HCT116 (cell line): ENCODE measurements at regions not wholly inside any gene's neighbourhood (a gene's known extent, or its start where the extent isn't known, plus 50 kb on each side); places are given as distances from the start of the nearest gene placed in this dataset.

Source experiments
- ATAC-seq: fragments of 200-7000 bp; cut with Tn5 transposase; 2 replicates; pipeline ENCODE4 v1.9.1; 2020; ENCODE audit warnings: mild to moderate bottlenecking, moderate library complexity
- BruUV-seq: library from RNA; stranded (reverse); fragments of 400-500 nt; replicated peaks from 2 replicates; lab custom pipeline; 2021; lab: Mats Ljungman, UMichigan
- CTCF ChIA-PET: fragments of 300-600 bp; sonication (Branson Sonifier 250); formaldehyde crosslinking; loops from one replicate; lab custom pipeline; 2021; ENCODE audit warnings: antibody characterized with exemption; lab: Charles Lee
- POLR2A ChIA-PET: fragments of 300-600, 350-600 bp; sonication (Branson Sonifier 250); formaldehyde crosslinking; loops from one replicate; lab custom pipeline; 2021; ENCODE audit warnings: antibody characterized with exemption; lab: Charles Lee
- RAD21 ChIA-PET, 2 experiments: fragments of 300-600 bp; sonication (Branson Sonifier 250); formaldehyde crosslinking; loops; one replicate each; lab custom pipeline; 2023; ENCODE audit warnings: low total read pairs in 2 of 2; ENCODE audit not compliant: uncharacterized antibody in 2 of 2, unreplicated experiment in 2 of 2, low non-redundant PET in 1 of 2; lab: Charles Lee
- DNase-seq: peaks from one replicate; pipeline ENCODE4 v3.0.0-alpha.2; 2010; ENCODE audit warnings: low read depth, low spot score
- H2AFZ ChIP-seq: fragments of 200-600 bp; shearing (Covaris generic), sonication (generic); 2 replicates; pipeline ENCODE4 v1.6.1; 2017; ENCODE audit warnings: low read depth, mixed run types, mixed read lengths, antibody characterized with exemption, low read length; ENCODE audit not compliant: poor library complexity, severe bottlenecking
- H3K27ac ChIP-seq: 2 replicates; pipeline ENCODE4 v1.5.1; 2012; ENCODE audit warnings: low read depth, low read length
- H3K27me3 ChIP-seq: fragments of 200-600 bp; sonication (generic); 2 replicates; pipeline ENCODE4 v1.6.1; 2016; ENCODE audit warnings: mixed run types, low read length, mixed read lengths; ENCODE audit not compliant: insufficient read depth
- H3K36me3 ChIP-seq, 2 experiments: fragments of 200-500 bp in 1 of 2; fragments of 200-600 bp in 1 of 2; sonication (Bioruptor generic) in 1 of 2; sonication (generic) in 1 of 2; 2 replicates each; pipeline versions ENCODE4 v1.5.1 to v1.6.1; 2014 to 2016; ENCODE audit warnings: low read length in 2 of 2, inconsistent platforms in 1 of 2, mixed read lengths in 1 of 2, mixed run types in 1 of 2; ENCODE audit not compliant: insufficient read depth in 2 of 2, control insufficient read depth in 1 of 2
- H3K4me1 ChIP-seq, 2 experiments: fragments of 200-600 bp in 1 of 2; sonication (generic) in 1 of 2; 2 replicates each; pipeline versions ENCODE4 v1.5.1 to v1.6.1; 2012 to 2017; ENCODE audit warnings: low read length in 2 of 2, inconsistent platforms in 1 of 2, mild to moderate bottlenecking in 1 of 2, mixed read lengths in 1 of 2, mixed run types in 1 of 2, moderate library complexity in 1 of 2; ENCODE audit not compliant: insufficient read depth in 2 of 2, control insufficient read depth in 1 of 2
- H3K4me2 ChIP-seq: fragments of 200-600 bp; sonication (generic); 2 replicates; pipeline ENCODE4 v1.6.1; 2017; ENCODE audit warnings: mixed run types, low read length, mixed read lengths
- H3K4me3 ChIP-seq, 2 experiments: fragments of 200-600 bp in 1 of 2; sonication (generic) in 1 of 2; replicated peaks in 1 of 2; 2 replicates each; pipeline ENCODE4 v1.5.1; 2011 to 2016; ENCODE audit warnings: low read length in 2 of 2, control low read depth in 1 of 2, low read depth in 1 of 2, mild to moderate bottlenecking in 1 of 2, mixed read lengths in 1 of 2, mixed run types in 1 of 2
- H3K79me2 ChIP-seq: fragments of 200-600 bp; sonication (generic); 2 replicates; pipeline ENCODE4 v1.6.1; 2017; ENCODE audit warnings: mild to moderate bottlenecking, mixed run types, low read length, moderate library complexity, mixed read lengths; ENCODE audit not compliant: insufficient read depth
- H3K9ac ChIP-seq: fragments of 200-600 bp; sonication (generic); 2 replicates; pipeline ENCODE4 v1.6.1; 2016; ENCODE audit warnings: low read length, mixed read lengths
- H3K9me2 ChIP-seq: fragments of 200-600 bp; sonication (generic), shearing (Covaris generic); 2 replicates; pipeline ENCODE4 v1.6.1; 2017; ENCODE audit warnings: mixed run types, mild to moderate bottlenecking, moderate library complexity; ENCODE audit not compliant: insufficient read depth
- H3K9me3 ChIP-seq, 2 experiments: fragments of 200-500 bp in 1 of 2; fragments of 200-600 bp in 1 of 2; sonication (Bioruptor generic) in 1 of 2; sonication (generic) in 1 of 2; 2 replicates each; pipeline ENCODE4 v1.6.1; 2014 to 2017; ENCODE audit warnings: low read length in 2 of 2, mixed read lengths in 2 of 2, inconsistent platforms in 1 of 2, low read depth in 1 of 2, mild to moderate bottlenecking in 1 of 2, mixed run types in 1 of 2, moderate library complexity in 1 of 2; ENCODE audit not compliant: control insufficient read depth in 1 of 2, insufficient read depth in 1 of 2
- H4K20me1 ChIP-seq: fragments of 200-600 bp; sonication (generic), shearing (Covaris generic); 2 replicates; pipeline ENCODE4 v1.6.1; 2017; ENCODE audit warnings: mixed run types, mild to moderate bottlenecking, moderate library complexity; ENCODE audit not compliant: insufficient read depth
- CBX3 ChIP-seq: IDR thresholded peaks from 2 replicates; pipeline ENCODE4 v1.6.1; 2012; ENCODE audit warnings: low read depth
- CEBPB ChIP-seq: IDR thresholded peaks from 2 replicates; pipeline ENCODE4 v1.6.1; 2012; ENCODE audit warnings: low read depth
- ELF1 ChIP-seq: IDR thresholded peaks from 2 replicates; pipeline ENCODE4 v1.6.1; 2012; ENCODE audit warnings: low read depth, borderline replicate concordance
- EZH2 ChIP-seq: fragments of 200-600 bp; sonication (generic); IDR thresholded peaks from 2 replicates; pipeline ENCODE4 v1.6.1; 2017; ENCODE audit warnings: antibody characterized with exemption, mixed run types
- EZH2phosphoT487 ChIP-seq: fragments of 200-600 bp; IDR thresholded peaks from 2 replicates; pipeline ENCODE4 v1.6.1; 2018; ENCODE audit warnings: antibody characterized with exemption, borderline replicate concordance
- FOSL1 ChIP-seq: IDR thresholded peaks from 2 replicates; pipeline ENCODE4 v1.6.1; 2012; ENCODE audit warnings: low read depth
- POLR2A ChIP-seq: IDR thresholded peaks from 2 replicates; pipeline ENCODE4 v1.7.0; 2011; ENCODE audit warnings: borderline replicate concordance; ENCODE audit not compliant: insufficient read depth, insufficient read length; ENCODE audit errors: extremely low read depth
- POLR2AphosphoS5 ChIP-seq: IDR thresholded peaks from 2 replicates; pipeline ENCODE4 v1.6.1; 2011; ENCODE audit warnings: mild to moderate bottlenecking, low read depth, low read length, moderate library complexity
- RAD21 ChIP-seq: IDR thresholded peaks from 2 replicates; pipeline ENCODE4 v1.6.1; 2012; ENCODE audit warnings: low read depth, mild to moderate bottlenecking
- SP1 ChIP-seq: IDR thresholded peaks from 2 replicates; pipeline ENCODE4 v1.6.1; 2012; ENCODE audit warnings: low read depth
- TCF7L2 ChIP-seq: IDR thresholded peaks from 2 replicates; pipeline ENCODE4 v1.7.0; 2011; ENCODE audit warnings: borderline replicate concordance, inconsistent platforms; ENCODE audit not compliant: insufficient read depth, insufficient read length; ENCODE audit errors: extremely low read depth
- YY1 ChIP-seq: IDR thresholded peaks from 2 replicates; pipeline ENCODE4 v1.6.1; 2011; ENCODE audit warnings: low read length, low read depth, moderate library complexity, mild to moderate bottlenecking; ENCODE audit not compliant: insufficient replicate concordance; ENCODE audit errors: extremely low read depth
- ZNF274 ChIP-seq: fragments of 200-500 bp; sonication (Bioruptor generic); IDR thresholded peaks from 2 replicates; pipeline ENCODE4 v1.6.1; 2014; ENCODE audit warnings: mild to moderate bottlenecking, low read depth, low read length, inconsistent platforms
- intact Hi-C: fragments of 100-400 bp; cut with micrococcal nuclease; formaldehyde crosslinking; loops from 2 replicates; pipeline ENCODE4 v1.10.0; 2022
- TF ChIP-seq, protein P1 (sequence below), 3 experiments: fragments of 200-600 bp in 1 of 3; sonication (generic) in 1 of 3; IDR thresholded peaks in 2 of 3; conservative IDR thresholded peaks in 1 of 3; 2 replicates each; pipeline ENCODE4 v1.5.1; 2012 to 2017; ENCODE audit warnings: low read depth in 2 of 3, low read length in 2 of 3, antibody characterized with exemption in 1 of 3, borderline replicate concordance in 1 of 3, control low read depth in 1 of 3, mild to moderate bottlenecking in 1 of 3, mixed read lengths in 1 of 3, mixed run types in 1 of 3, moderate library complexity in 1 of 3; ENCODE audit not compliant: insufficient read depth in 1 of 3
- TF ChIP-seq, protein P2 (sequence below): IDR thresholded peaks from 2 replicates; pipeline ENCODE4 v1.6.1; 2012

DNA sequence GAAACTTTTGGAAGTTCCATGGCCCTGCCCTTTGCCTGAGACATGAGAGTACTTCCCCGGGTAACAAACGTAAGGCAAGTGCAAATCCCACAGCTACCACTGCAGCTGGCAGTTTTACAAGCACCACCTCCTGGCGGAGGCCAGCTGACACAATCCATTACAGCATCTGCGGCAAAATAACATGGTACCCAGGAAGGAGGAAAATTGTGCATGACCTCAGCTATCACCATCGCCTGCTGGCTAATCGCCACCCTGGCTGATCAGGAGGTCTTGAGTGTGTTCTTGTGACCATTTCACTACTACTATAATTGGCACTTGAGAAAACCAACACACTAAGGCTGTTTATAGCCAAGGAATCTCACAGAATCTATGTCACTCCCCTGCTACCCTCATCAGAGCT, 71.7 kb upstream of the SERPINE2 start (continued):
- TF ChIP-seq, protein P1, sequence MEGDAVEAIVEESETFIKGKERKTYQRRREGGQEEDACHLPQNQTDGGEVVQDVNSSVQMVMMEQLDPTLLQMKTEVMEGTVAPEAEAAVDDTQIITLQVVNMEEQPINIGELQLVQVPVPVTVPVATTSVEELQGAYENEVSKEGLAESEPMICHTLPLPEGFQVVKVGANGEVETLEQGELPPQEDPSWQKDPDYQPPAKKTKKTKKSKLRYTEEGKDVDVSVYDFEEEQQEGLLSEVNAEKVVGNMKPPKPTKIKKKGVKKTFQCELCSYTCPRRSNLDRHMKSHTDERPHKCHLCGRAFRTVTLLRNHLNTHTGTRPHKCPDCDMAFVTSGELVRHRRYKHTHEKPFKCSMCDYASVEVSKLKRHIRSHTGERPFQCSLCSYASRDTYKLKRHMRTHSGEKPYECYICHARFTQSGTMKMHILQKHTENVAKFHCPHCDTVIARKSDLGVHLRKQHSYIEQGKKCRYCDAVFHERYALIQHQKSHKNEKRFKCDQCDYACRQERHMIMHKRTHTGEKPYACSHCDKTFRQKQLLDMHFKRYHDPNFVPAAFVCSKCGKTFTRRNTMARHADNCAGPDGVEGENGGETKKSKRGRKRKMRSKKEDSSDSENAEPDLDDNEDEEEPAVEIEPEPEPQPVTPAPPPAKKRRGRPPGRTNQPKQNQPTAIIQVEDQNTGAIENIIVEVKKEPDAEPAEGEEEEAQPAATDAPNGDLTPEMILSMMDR (IDR thresholded peaks at IDR 0.05 in 2 of 3, conservative IDR thresholded peaks at IDR 0.05 in 1 of 3; ENCODE audit: borderline replicate concordance in 1 of 3, insufficient read depth in 1 of 3, low read depth in 2 of 3, low read length in 2 of 3) = no peak
- no peak for TF ChIP-seq YY1
- no peak for TF ChIP-seq RAD21
- TF ChIP-seq TCF7L2 = no peak
- TF ChIP-seq FOSL1 = no peak
- TF ChIP-seq, all 23 proteins: peak for 0

DNA sequence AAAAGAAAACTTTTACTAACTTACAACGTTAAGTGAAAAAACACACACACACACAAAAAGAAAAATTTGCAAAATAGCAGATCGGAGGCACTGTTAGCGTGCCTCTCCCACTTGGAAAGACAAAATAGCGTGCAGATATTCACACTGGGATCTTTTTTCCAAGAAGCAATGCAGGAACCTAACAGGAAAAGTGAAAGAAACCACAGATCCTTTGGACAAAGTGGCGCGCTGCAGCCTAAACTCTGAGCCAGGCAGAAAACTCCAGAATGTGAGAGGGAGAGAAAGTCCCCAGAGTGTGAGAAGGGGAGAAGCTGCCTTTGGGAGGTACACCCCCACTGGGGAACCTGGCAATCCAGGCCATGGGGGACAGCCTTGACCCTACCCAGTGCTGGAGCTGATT, 70.7 kb upstream of the SERPINE2 start:
- Histone ChIP-seq H3K9me2 (no peaks in the 10 kb centered on the region), H3K79me2 (no peaks in the 10 kb centered on the region), H3K4me1 (peaks cover 0 to 16% of the 10 kb centered on the region in 2 experiments; a peak in 1 of 4 replicates), H3K9ac (no peak overlapping the region), H3K9me3 (no peaks in the 10 kb centered on the region), H3K4me3 (no peak overlapping the region), H3K27ac (no peak overlapping the region), H3K27me3 (no peaks in the 10 kb centered on the region), H3K36me3 (no peaks in the 10 kb centered on the region), H4K20me1 (no peaks in the 10 kb centered on the region), H2AFZ (no peak overlapping the region), H3K4me2 (no peak overlapping the region)
- ChIA-PET RAD21 (no interaction called here), POLR2A (no interaction called here), CTCF (no interaction called here)
- DNase-seq (no peak), ATAC-seq (no peak)
- no TSS peak for BruUV-seq
- intact Hi-C loops = no loop called here
- TF ChIP-seq EZH2phosphoT487 (no peak), EZH2 (no peak), ELF1 (no peak), YY1 (no peak), SP1 (no peak), POLR2A (no peak), FOSL1 (no peak), POLR2AphosphoS5 (no peak), CEBPB (no peak), ZNF274 (no peak), CBX3 (no peak)
- TF ChIP-seq, protein P2, sequence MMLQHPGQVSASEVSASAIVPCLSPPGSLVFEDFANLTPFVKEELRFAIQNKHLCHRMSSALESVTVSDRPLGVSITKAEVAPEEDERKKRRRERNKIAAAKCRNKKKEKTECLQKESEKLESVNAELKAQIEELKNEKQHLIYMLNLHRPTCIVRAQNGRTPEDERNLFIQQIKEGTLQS = no peak
- TF ChIP-seq, protein P1 (IDR thresholded peaks at IDR 0.05 in 2 of 3, conservative IDR thresholded peaks at IDR 0.05 in 1 of 3; ENCODE audit: borderline replicate concordance in 1 of 3, insufficient read depth in 1 of 3, low read depth in 2 of 3, low read length in 2 of 3) = no peak
